ENCODE measurements at regions not wholly inside any gene's neighbourhood (a gene's known extent, or its start where the extent isn't known, plus 50 kb on each side); places are given as distances from the start of the nearest gene placed in this dataset.

DNA sequence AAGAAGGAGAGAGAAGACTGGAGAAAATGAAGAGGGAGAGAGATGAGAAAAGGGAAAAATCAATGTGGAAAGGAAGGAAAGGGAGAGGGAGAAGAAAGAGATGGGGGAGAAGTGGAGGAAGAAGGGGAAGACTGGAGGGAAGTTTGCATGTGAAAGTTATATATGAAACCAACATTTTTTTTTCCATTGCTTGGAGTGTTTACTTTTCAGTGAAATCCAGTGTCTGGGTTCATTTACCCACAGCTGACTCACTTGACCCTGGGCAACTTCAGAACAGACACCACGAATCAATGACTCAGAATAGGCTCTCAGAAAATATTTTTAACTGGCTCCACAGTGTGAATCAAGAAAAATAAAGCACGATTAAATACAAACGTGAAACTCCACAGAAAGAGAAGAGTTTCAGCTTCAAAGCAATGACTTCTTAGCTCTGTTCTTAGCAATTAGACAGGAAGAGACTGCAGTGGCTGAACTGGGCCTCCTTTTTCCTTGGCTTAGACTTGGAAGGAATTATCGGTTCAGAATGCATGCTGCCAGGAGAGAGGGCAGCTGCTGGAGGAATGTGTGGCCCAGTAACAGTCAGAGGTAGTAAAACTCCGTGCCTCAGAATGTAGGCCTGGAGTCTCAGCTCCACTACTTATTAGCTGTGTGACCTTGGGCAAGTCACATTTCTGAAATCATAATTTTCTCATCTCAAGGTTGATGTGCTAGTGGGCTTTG is 237.5 kb downstream of the MIAT start:
- FAIRE-seq, result no peak
- no peak for DNase-seq (ENCODE audit: insufficient read length, low spot score)

DNA sequence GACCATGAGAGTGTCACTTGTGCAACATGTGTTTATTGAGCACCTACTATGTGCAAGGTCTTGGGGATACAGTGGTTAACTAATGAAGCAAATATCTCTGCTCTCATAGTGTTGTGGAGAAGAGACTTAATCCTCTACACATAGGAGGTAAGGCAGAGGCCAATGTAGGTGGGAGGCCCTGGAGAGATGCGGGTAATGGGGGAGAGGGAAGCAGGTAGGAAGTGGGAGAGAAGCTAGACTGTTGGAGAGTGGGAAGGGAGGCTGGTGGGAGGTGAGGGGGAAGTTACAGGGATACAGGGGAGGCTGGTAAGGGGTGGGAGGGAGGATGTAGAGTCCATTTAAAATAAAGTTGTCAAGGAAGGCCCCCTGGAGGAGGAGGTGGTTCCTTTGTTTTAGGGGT is 240.0 kb downstream of the MIAT start:
- FAIRE-seq, result no peak

More for the DNA sequence above, 237.5 kb downstream of the MIAT start:
- TF ChIP-seq, protein P1, sequence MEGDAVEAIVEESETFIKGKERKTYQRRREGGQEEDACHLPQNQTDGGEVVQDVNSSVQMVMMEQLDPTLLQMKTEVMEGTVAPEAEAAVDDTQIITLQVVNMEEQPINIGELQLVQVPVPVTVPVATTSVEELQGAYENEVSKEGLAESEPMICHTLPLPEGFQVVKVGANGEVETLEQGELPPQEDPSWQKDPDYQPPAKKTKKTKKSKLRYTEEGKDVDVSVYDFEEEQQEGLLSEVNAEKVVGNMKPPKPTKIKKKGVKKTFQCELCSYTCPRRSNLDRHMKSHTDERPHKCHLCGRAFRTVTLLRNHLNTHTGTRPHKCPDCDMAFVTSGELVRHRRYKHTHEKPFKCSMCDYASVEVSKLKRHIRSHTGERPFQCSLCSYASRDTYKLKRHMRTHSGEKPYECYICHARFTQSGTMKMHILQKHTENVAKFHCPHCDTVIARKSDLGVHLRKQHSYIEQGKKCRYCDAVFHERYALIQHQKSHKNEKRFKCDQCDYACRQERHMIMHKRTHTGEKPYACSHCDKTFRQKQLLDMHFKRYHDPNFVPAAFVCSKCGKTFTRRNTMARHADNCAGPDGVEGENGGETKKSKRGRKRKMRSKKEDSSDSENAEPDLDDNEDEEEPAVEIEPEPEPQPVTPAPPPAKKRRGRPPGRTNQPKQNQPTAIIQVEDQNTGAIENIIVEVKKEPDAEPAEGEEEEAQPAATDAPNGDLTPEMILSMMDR (IDR thresholded peaks at IDR 0.05; ENCODE audit: insufficient read depth, missing control alignments), result no peak

DNA sequence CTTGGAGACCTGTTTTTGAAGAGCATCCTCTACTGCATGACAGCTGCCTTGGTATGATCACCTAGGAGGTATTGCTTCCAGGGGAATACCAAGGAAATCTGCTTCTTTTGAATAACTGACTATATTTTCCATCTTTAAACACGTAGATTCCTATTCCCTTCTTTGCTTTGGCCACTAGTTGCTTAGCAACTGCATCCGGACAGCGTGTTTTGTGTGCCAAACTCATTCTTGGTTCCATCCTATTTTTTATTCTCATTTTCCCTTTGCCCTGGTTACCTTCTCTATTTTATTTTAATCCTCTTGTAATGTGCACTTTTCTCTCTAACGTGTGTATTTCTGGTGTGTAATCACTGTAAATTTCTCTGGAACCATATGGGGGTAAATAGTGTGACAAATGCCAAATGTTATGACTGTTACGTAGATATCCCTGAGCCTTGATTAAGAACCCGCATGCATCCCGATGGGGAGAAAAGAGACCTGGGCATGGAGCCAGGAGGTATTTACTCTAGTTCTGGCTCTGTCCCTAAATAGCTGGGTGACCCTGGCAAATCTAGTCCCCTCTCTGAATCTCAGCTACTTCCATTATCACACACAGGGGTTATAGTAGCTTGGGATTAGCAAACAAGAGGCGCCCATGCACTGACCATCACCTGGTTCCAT is 241.7 kb downstream of the MIAT start:
- TF ChIP-seq, protein P1 (IDR thresholded peaks at IDR 0.05; ENCODE audit: insufficient read depth, missing control alignments), result no peak
- FAIRE-seq (no peak), DNase-seq (ENCODE audit: insufficient read length, low spot score) (no peak)

More for the DNA sequence above, 240.0 kb downstream of the MIAT start:
- DNase-seq (ENCODE audit: insufficient read length, low spot score), result no peak
- TF ChIP-seq, protein P1 (IDR thresholded peaks at IDR 0.05; ENCODE audit: insufficient read depth, missing control alignments), result no peak

DNA sequence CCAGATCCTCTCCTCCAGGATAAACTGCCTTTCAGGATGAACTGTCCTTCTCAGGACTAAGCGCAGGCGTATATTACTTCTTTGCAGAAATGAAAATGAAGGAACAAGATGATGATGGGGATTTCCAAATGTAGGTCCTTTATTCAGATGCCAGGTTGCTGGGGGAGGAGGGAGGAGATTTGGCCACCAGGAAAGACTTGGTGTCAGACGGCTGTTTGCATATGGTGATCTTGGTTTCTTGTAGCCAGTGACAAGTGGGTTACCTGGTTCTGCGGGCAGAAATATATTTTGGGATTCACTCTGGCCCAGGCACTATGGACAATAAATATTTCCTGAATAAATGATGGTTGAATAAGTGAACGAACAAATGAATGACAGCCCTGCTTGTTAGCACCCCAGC is 243.4 kb downstream of the MIAT start:
- TF ChIP-seq, protein P1 (IDR thresholded peaks at IDR 0.05; ENCODE audit: insufficient read depth, missing control alignments), result no peak
- no peak for DNase-seq (ENCODE audit: insufficient read length, low spot score)
- FAIRE-seq, result no peak

DNA sequence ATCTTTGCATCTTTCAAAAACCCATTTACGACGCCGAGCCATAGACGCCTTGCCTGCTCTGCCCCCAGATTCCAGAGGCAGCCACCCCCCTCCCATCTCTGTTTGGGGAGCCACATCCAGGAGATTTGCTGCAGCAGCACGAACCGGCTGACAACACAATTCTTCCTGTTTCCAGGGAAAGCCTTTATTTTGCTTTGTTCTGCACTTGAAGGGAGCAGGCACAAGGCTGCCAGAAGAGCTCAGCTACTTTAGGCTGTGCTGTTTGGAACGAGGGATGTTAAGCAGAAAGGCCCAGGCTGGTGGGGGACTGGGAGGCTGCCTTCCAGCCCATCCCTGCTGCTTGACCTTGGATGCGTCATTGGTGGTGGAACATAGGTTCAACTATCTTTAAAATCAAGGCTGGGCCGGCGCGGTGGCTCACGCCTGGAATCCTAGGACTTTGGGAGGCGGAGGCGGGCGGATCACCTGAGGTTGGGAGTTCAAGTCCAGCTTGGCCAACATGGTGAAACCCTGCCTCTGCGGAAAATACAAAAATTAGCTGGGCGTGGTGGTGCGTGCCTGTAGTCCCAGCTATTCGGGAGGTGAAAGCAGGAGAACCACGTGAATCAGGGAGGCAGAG is 243.9 kb downstream of the MIAT start:
- DNase-seq (ENCODE audit: insufficient read length, low spot score) (no peak), FAIRE-seq (no peak)
- TF ChIP-seq, protein P1 (IDR thresholded peaks at IDR 0.05; ENCODE audit: insufficient read depth, missing control alignments), result no peak

DNA sequence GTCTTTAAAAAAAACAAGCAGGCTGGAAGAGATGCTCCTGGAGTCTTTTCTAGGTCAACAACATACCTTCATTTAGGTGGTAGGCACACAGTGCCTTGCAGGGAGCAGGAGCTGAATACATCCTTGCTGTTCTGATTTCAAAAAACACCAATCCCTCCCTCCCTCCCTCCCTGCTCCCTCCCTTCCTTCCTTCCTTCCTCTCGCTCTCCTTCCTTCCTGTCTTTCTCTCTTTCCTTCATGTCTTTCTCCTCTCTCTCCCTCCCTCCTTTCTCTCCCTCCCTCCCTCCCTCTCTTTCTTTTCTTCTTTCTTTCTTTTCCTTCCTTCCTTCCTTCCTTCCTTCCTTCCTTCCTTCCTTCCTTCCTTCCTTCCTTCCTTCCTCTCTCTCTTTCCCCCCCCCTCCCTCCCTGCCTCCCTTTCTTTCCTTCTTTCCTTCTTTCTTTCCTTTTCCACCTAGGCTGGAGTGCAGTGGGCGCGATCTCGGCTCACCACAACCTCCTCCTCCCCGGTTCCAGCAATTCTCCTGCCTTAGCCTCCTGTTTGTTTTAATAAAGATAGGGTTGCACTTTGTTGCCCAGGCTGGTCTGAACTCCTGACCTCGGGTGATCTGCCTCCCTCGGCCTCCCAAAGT is 245.1 kb downstream of the MIAT start:
- TF ChIP-seq, protein P1 (IDR thresholded peaks at IDR 0.05; ENCODE audit: insufficient read depth, missing control alignments), result no peak
- DNase-seq (ENCODE audit: insufficient read length, low spot score), result no peak
- FAIRE-seq, result no peak

All from D721Med (cell line).